Upper lobe of left lung (tissue), 6 donors: ENCODE measurements at regions not wholly inside any gene's neighbourhood (a gene's known extent, or its start where the extent isn't known, plus 50 kb on each side); places are given as distances from the start of the nearest gene placed in this dataset.

Experiments
- ATAC-seq, 2 donors: fragments of 200-7000 bp; cut with Tn5 transposase; one replicate each; pipeline ENCODE4 v1.9.1; 2022; ENCODE audit warnings: mild to moderate bottlenecking in 2 of 2, moderate library complexity in 2 of 2; ENCODE audit not compliant: low FRiP score in 2 of 2
- DNase-seq, 2 donors: peaks; one replicate each; pipeline ENCODE4 v3.0.0-alpha.2; 2019 to 2020
- H3K27ac ChIP-seq, 4 donors: fragments of 200-600 bp; sonication (generic); one replicate each; pipeline ENCODE4 v1.5.1; 2016 to 2019
- H3K27me3 ChIP-seq, 4 donors: fragments of 200-600 bp; sonication (generic); one replicate each; pipeline ENCODE4 v1.5.1; 2017 to 2019
- H3K36me3 ChIP-seq, 4 donors: fragments of 200-600 bp; sonication (generic); one replicate each; pipeline ENCODE4 v1.5.1; 2016 to 2019
- H3K4me1 ChIP-seq, 4 donors: fragments of 200-600 bp; sonication (generic); one replicate each; pipeline ENCODE4 v1.5.1; 2018 to 2019
- H3K4me3 ChIP-seq, 4 donors: fragments of 200-600 bp; sonication (generic); one replicate each; pipeline ENCODE4 v1.5.1; 2017 to 2019; ENCODE audit warnings: mild to moderate bottlenecking in 2 of 4, moderate library complexity in 1 of 4
- H3K9me3 ChIP-seq, 4 donors: fragments of 200-600 bp; sonication (generic); one replicate each; pipeline ENCODE4 v1.5.1; 2018 to 2019
- CTCF ChIP-seq, 6 experiments: fragments of 450-650 bp in 4 of 6; fragments of 200-600 bp in 2 of 6; sonication (generic) in 2 of 6; IDR thresholded peaks; one replicate each; pipeline ENCODE4 v1.5.1; 2016 to 2019; ENCODE audit warnings: antibody characterized with exemption in 6 of 6
- EP300 ChIP-seq, 4 donors: sonication (generic); formaldehyde crosslinking; IDR thresholded peaks; one replicate each; pipeline ENCODE4 v1.5.1; 2017; ENCODE audit warnings: antibody characterized with exemption in 4 of 4, control low read depth in 2 of 4
- POLR2A ChIP-seq, 4 donors: fragments of 450-650 bp; IDR thresholded peaks; one replicate each; pipeline ENCODE4 v1.5.1; 2016 to 2017; ENCODE audit warnings: antibody characterized with exemption in 4 of 4, mild to moderate bottlenecking in 2 of 4
- POLR2AphosphoS5 ChIP-seq, 2 donors: sonication (generic); formaldehyde crosslinking; IDR thresholded peaks; one replicate each; pipeline ENCODE4 v1.5.1; 2017; ENCODE audit warnings: antibody characterized with exemption in 2 of 2
- WGBS, 2 donors: methylation state at CpG; one replicate each; pipeline ENCODE4 v1.1.5; 2017 to 2018; 5-methylcytosine and 5-hydroxymethylcytosine counted together
- donor health status: DM: no; HTN: no; CAD: no; lungs with moderate emphysema.
- donor health status: DM: no; HTN: yes; CAD: no; lungs with severe emphysema.

DNA sequence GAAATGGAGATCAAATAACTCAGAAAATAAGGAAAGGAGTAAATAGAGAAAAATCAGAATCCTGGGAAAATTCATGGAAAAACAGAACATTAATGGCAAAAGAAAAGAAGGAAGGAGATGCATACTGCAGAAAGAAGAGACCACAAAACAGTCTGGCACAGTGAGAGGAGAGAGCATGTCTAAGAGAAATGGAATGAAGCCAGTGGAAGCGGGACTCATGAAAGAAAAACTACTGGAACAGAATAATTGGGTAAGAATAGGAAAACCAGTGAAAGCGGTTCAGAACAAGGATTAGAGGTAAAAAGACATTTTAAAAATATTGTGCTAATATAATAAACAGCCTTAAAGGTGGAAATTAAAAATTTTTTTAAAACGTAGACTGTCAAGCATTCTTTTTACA is 93.6 kb upstream of the GREM2 start:
- no peak for DNase-seq
- ATAC-seq: peak in 1 of 2 donors; percentile 72
- WGBS, 2 donors: 62 to 82% methylated on average over 3 of the region's 3 CpGs

DNA sequence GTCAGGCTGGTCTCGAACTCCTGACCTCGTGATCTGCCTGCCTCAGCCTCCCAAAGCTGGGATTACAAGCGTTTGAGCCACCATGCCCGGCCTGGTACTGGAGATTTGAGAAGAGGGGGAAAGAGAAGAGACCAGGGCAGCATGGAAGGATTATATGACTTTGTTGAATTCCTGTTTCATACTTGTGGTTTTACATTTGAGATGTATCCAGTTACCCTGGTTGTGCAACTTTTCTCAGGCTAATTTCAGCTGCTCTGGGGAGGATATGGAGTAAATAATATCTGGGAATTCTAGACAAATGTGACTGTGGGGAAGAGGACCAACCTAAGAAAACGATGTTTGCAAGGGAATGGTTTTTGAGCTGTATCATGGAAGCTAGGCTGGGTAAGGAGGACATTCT is 89.5 kb upstream of the GREM2 start:
- H3K36me3 ChIP-seq: no peaks in the 10 kb centered on the region
- H3K4me1 ChIP-seq: no peaks in the 10 kb centered on the region
- peak in 1 of 2 donors; percentile 66 for ATAC-seq
- H3K27ac ChIP-seq: no peak overlapping the region
- TF ChIP-seq CTCF (IDR thresholded peaks at IDR 0.05) (no peak), POLR2AphosphoS5 (IDR thresholded peaks at IDR 0.05) (no peak), EP300 (IDR thresholded peaks at IDR 0.05) (no peak), POLR2A (IDR thresholded peaks at IDR 0.05) (no peak)
- H3K4me3 ChIP-seq: no peak overlapping the region
- WGBS, 2 donors: 62 to 80% methylated on average over 1 to 5 of the region's 5 CpGs
- DNase-seq: no peak
- no peaks in the 10 kb centered on the region for H3K27me3 ChIP-seq
- no peaks in the 10 kb centered on the region for H3K9me3 ChIP-seq

More for the DNA sequence above, 93.6 kb upstream of the GREM2 start:
- Histone ChIP-seq H3K27ac (no peak overlapping the region), H3K36me3 (no peaks in the 10 kb centered on the region), H3K4me1 (no peaks in the 10 kb centered on the region), H3K9me3 (no peaks in the 10 kb centered on the region), H3K4me3 (no peak overlapping the region), H3K27me3 (no peaks in the 10 kb centered on the region)
- no peak for TF ChIP-seq CTCF (IDR thresholded peaks at IDR 0.05)

DNA sequence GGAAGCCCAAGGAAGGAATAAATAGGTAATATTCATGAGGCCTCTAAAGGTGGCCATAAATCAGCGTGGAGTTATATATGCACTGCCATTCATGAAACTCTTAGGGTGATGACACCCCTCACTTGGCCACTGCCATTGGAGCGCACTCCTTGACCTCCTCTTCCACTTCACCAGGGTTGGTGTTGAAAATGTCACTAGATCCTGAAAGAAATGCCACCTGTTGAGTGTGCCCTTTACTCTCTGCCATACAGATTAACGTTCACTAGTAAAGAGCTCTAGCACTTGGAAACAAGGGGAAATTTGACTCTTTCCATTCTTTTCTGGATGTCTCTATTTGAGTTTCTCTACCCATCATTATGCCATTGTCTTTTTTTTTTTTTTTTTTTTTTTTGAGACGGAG is 83.5 kb upstream of the GREM2 start:
- TF ChIP-seq POLR2AphosphoS5 (IDR thresholded peaks at IDR 0.05): no peak
- no peak for TF ChIP-seq POLR2A (IDR thresholded peaks at IDR 0.05)
- TF ChIP-seq EP300 (IDR thresholded peaks at IDR 0.05): no peak
- no peak for TF ChIP-seq CTCF (IDR thresholded peaks at IDR 0.05)
- WGBS, 2 donors: 94% methylated on average over 4 of the region's 4 CpGs
- DNase-seq (no peak), ATAC-seq (no peak)
- H3K4me3 ChIP-seq: no peak overlapping the region
- no peaks in the 10 kb centered on the region for H3K4me1 ChIP-seq
- H3K27me3 ChIP-seq: no peaks in the 10 kb centered on the region
- no peaks in the 10 kb centered on the region for H3K9me3 ChIP-seq
- H3K36me3 ChIP-seq: no peaks in the 10 kb centered on the region
- no peak overlapping the region for H3K27ac ChIP-seq

- no peak for TF ChIP-seq POLR2A (IDR thresholded peaks at IDR 0.05)
- no peak for TF ChIP-seq EP300 (IDR thresholded peaks at IDR 0.05)
- no peak for TF ChIP-seq POLR2AphosphoS5 (IDR thresholded peaks at IDR 0.05)
- no peak for TF ChIP-seq CTCF (IDR thresholded peaks at IDR 0.05)
- H3K27ac ChIP-seq: no peak overlapping the region
- no peaks in the 10 kb centered on the region for H3K27me3 ChIP-seq
- no peaks in the 10 kb centered on the region for H3K36me3 ChIP-seq
- H3K4me3 ChIP-seq: no peak overlapping the region
- no peaks in the 10 kb centered on the region for H3K9me3 ChIP-seq
- H3K4me1 ChIP-seq: no peaks in the 10 kb centered on the region
- WGBS, 2 donors: 55 to 72% methylated on average over 3 of the region's 3 CpGs
- DNase-seq (no peak), ATAC-seq (no peak)
These were observed 81.9 kb upstream of the GREM2 start for GRCh38 chr1:240693844-240694243.

GRCh38 chr1:240693036-240693435 is 81.1 kb upstream of the GREM2 start:
- Histone ChIP-seq H3K27me3 (no peaks in the 10 kb centered on the region), H3K27ac (no peak overlapping the region), H3K4me1 (no peaks in the 10 kb centered on the region), H3K4me3 (no peak overlapping the region), H3K36me3 (no peaks in the 10 kb centered on the region), H3K9me3 (no peaks in the 10 kb centered on the region)
- DNase-seq (no peak), ATAC-seq (no peak)
- TF ChIP-seq POLR2AphosphoS5 (IDR thresholded peaks at IDR 0.05): no peak
- no peak for TF ChIP-seq POLR2A (IDR thresholded peaks at IDR 0.05)
- TF ChIP-seq CTCF (IDR thresholded peaks at IDR 0.05): no peak
- TF ChIP-seq EP300 (IDR thresholded peaks at IDR 0.05): no peak
